ENCODE measurements at regions not wholly inside any gene's neighbourhood (a gene's known extent, or its start where the extent isn't known, plus 50 kb on each side); places are given as distances from the start of the nearest gene placed in this dataset.

DNA sequence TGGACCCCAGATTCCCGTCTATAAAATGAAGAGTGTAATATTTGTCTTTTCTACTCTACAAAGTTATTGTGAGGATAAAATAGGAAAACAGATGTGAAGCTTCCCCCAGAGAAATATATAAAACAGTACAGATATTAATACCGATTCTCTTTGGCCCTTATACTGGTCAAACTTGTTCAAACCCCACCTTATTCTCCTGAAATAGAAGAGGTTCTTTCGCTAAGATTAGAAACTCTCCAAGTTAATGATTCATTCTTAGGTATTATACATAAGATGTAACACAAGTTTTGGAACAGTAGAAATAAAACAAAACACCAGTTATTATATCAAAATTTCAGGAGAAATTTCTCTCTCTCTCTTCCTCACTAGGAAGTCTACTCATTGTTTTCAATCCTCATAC lies 852.4 kb upstream of the ADAMTS5 start:
- Histone ChIP-seq H3K9me3 (ENCODE audit: low read depth) (no peaks in the 10 kb centered on the region), H3K27me3 (no peaks in the 10 kb centered on the region), H3K9ac (no peak overlapping the region), H3K27ac (no peak overlapping the region), H3K4me3 (no peak overlapping the region), H3K36me3 (no peaks in the 10 kb centered on the region), H4K20me1 (ENCODE audit: low read depth) (no peaks in the 10 kb centered on the region), H3F3A (ENCODE audit: low read depth) (no peaks in the 10 kb centered on the region), H3K4me2 (no peak overlapping the region), H2AFZ (replicated peaks) (no peak overlapping the region), H3K79me2 (ENCODE audit: low read depth) (no peaks in the 10 kb centered on the region), H3K4me1 (no peaks in the 10 kb centered on the region)
- no peak overlapping the region for H3K4me3 Mint-ChIP-seq
- no peak for TF ChIP-seq EZH2phosphoT487 (IDR thresholded peaks at IDR 0.05)
- TF ChIP-seq EZH2 (IDR thresholded peaks at IDR 0.05), result no peak
- TF ChIP-seq, protein P1, sequence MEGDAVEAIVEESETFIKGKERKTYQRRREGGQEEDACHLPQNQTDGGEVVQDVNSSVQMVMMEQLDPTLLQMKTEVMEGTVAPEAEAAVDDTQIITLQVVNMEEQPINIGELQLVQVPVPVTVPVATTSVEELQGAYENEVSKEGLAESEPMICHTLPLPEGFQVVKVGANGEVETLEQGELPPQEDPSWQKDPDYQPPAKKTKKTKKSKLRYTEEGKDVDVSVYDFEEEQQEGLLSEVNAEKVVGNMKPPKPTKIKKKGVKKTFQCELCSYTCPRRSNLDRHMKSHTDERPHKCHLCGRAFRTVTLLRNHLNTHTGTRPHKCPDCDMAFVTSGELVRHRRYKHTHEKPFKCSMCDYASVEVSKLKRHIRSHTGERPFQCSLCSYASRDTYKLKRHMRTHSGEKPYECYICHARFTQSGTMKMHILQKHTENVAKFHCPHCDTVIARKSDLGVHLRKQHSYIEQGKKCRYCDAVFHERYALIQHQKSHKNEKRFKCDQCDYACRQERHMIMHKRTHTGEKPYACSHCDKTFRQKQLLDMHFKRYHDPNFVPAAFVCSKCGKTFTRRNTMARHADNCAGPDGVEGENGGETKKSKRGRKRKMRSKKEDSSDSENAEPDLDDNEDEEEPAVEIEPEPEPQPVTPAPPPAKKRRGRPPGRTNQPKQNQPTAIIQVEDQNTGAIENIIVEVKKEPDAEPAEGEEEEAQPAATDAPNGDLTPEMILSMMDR (IDR thresholded peaks at IDR 0.05), result no peak
- no peaks in the 10 kb centered on the region for H3K36me3 Mint-ChIP-seq
- H3K27me3 Mint-ChIP-seq (ENCODE audit: insufficient read depth, low read depth), result no peaks in the 10 kb centered on the region
- no peaks in the 10 kb centered on the region for H3K4me1 Mint-ChIP-seq
- DNase-seq (ENCODE audit: low spot score), result no peak
- no peak overlapping the region for H3K27ac Mint-ChIP-seq
- no peaks in the 10 kb centered on the region for H3K9me3 Mint-ChIP-seq

DNA sequence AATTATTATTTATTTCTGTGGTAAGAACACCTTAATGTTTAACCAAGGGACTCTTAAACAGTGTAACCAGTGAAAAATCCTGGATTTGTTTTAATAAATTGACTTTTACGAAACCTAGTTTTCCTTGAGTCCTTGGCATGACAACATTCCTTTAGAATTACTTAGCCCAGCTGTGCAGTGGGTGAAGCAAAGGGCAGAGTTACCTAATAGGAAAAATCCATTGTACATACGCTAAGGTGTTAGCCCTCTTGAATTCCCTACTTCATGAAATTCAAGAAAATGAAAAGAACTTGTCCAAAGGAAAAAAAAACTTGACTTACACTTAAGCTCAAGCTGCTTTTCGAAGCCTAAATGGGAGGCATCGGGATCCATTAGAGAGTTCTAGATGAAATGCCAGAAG lies 852.0 kb upstream of the ADAMTS5 start:
- H4K20me1 ChIP-seq (ENCODE audit: low read depth), result no peaks in the 10 kb centered on the region
- no peak overlapping the region for H3K4me3 Mint-ChIP-seq
- no peak overlapping the region for H3K27ac ChIP-seq
- no peaks in the 10 kb centered on the region for H3K9me3 ChIP-seq (ENCODE audit: low read depth)
- H3K79me2 ChIP-seq (ENCODE audit: low read depth), result no peaks in the 10 kb centered on the region
- no peak overlapping the region for H3K27ac Mint-ChIP-seq
- no peaks in the 10 kb centered on the region for H3K36me3 ChIP-seq
- H3K27me3 Mint-ChIP-seq (ENCODE audit: insufficient read depth, low read depth), result no peaks in the 10 kb centered on the region
- H3K4me1 Mint-ChIP-seq, result no peaks in the 10 kb centered on the region
- H3F3A ChIP-seq (ENCODE audit: low read depth), result no peaks in the 10 kb centered on the region
- TF ChIP-seq EZH2phosphoT487 (IDR thresholded peaks at IDR 0.05), result no peak
- no peak for TF ChIP-seq EZH2 (IDR thresholded peaks at IDR 0.05)
- TF ChIP-seq, protein P1 (IDR thresholded peaks at IDR 0.05), result no peak
- no peak for DNase-seq (ENCODE audit: low spot score)
- no peak overlapping the region for H3K4me2 ChIP-seq
- no peaks in the 10 kb centered on the region for H3K27me3 ChIP-seq
- H3K36me3 Mint-ChIP-seq, result no peaks in the 10 kb centered on the region
- no peaks in the 10 kb centered on the region for H3K4me1 ChIP-seq
- no peaks in the 10 kb centered on the region for H3K9me3 Mint-ChIP-seq
- no peak overlapping the region for H3K4me3 ChIP-seq
- no peak overlapping the region for H3K9ac ChIP-seq
- H2AFZ ChIP-seq (replicated peaks), result no peak overlapping the region

DNA sequence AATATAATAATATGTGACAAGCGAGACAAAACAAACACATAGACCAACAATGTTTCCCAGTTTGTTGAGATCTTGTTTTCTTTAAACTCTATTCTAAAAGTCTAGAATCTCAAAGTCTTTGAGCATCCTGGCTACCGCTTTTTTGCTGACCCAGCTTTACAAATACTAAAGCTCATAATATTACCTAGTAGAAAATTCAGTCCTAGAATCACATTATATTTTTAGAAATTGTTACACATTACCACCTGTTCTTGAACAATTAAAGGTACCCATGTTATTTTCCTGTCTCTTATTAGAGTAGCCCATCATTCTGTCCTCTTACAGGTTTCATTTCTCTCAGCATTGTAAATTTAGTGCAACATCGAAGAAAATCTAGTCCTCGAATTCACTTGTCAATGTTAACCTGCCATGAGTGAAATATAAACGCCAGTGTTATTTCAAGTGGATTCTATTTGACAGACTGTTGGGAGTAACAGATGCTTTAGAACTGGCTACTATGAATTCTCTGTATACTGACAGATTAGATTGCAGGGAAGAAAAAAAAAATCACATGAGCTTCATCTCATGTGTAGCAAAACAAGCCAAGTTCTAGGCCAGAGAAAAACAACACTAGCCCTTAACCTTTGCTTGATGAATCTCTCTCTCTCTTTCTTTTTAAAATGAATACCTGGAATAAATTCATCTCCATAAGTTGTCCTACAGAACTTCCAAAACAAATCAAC lies 851.2 kb upstream of the ADAMTS5 start:
- Histone ChIP-seq H3K4me2 (no peak overlapping the region), H3K36me3 (no peaks in the 10 kb centered on the region), H3K9me3 (ENCODE audit: low read depth) (no peaks in the 10 kb centered on the region), H2AFZ (replicated peaks) (no peak overlapping the region), H3K27me3 (no peaks in the 10 kb centered on the region), H3K27ac (no peak overlapping the region), H3K4me1 (no peaks in the 10 kb centered on the region), H3K79me2 (ENCODE audit: low read depth) (no peaks in the 10 kb centered on the region), H3K4me3 (no peak overlapping the region), H4K20me1 (ENCODE audit: low read depth) (no peaks in the 10 kb centered on the region), H3K9ac (no peak overlapping the region), H3F3A (ENCODE audit: low read depth) (no peaks in the 10 kb centered on the region)
- DNase-seq (ENCODE audit: low spot score), result no peak
- TF ChIP-seq, protein P1 (IDR thresholded peaks at IDR 0.05), result no peak
- TF ChIP-seq EZH2 (IDR thresholded peaks at IDR 0.05) (no peak), EZH2phosphoT487 (IDR thresholded peaks at IDR 0.05) (no peak)
- H3K4me1 Mint-ChIP-seq, result no peaks in the 10 kb centered on the region
- no peaks in the 10 kb centered on the region for H3K36me3 Mint-ChIP-seq
- no peaks in the 10 kb centered on the region for H3K27me3 Mint-ChIP-seq (ENCODE audit: insufficient read depth, low read depth)
- no peak overlapping the region for H3K4me3 Mint-ChIP-seq
- no peaks in the 10 kb centered on the region for H3K9me3 Mint-ChIP-seq
- no peak overlapping the region for H3K27ac Mint-ChIP-seq
